GM12864 (cell line): ENCODE measurements at regions not wholly inside any gene's neighbourhood (a gene's known extent, or its start where the extent isn't known, plus 50 kb on each side); places are given as distances from the start of the nearest gene placed in this dataset.
"Not testable (repeated sequence)": the region's sequence is repeated elsewhere in the genome, so short reads cannot be mapped to it uniquely, and the experiment has no call there.

ENCODE experiments used
- DNase-seq: peaks from one replicate; pipeline ENCODE4 v3.0.0-alpha.2; 2011; ENCODE audit warnings: low read depth
- H3K4me3 ChIP-seq: 2 replicates; pipeline ENCODE4 v1.5.1; 2011; ENCODE audit warnings: mild to moderate bottlenecking, low read depth, low read length, control low read depth
- TF ChIP-seq, protein P1 (sequence below): IDR thresholded peaks from 2 replicates; pipeline ENCODE4 v1.5.1; 2011; ENCODE audit warnings: low read depth, mild to moderate bottlenecking, moderate library complexity, low read length, control low read depth, inconsistent platforms; ENCODE audit errors: missing control alignments

DNA sequence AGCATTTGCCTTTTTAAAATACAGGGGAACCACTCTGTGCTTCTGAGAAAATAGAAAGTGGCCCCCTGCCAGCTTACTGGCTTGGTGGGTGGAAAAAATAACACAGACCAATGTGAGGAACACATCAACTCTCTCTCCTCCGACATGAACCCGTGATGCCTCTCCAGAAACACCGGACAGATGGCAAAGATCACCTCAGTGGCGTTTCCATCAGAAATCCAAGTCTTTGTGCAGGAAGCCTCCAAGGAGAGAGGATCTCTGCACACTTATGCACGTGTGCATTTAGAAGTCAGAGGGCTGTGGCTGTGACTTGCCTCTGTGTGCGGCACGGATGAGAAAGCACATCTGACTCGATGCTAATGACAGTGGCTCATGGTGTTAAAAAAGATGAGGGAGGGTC lies 112.3 kb upstream of the KLF12 start:
- no peak overlapping the region for H3K4me3 ChIP-seq
- no peak for DNase-seq
- TF ChIP-seq, protein P1, sequence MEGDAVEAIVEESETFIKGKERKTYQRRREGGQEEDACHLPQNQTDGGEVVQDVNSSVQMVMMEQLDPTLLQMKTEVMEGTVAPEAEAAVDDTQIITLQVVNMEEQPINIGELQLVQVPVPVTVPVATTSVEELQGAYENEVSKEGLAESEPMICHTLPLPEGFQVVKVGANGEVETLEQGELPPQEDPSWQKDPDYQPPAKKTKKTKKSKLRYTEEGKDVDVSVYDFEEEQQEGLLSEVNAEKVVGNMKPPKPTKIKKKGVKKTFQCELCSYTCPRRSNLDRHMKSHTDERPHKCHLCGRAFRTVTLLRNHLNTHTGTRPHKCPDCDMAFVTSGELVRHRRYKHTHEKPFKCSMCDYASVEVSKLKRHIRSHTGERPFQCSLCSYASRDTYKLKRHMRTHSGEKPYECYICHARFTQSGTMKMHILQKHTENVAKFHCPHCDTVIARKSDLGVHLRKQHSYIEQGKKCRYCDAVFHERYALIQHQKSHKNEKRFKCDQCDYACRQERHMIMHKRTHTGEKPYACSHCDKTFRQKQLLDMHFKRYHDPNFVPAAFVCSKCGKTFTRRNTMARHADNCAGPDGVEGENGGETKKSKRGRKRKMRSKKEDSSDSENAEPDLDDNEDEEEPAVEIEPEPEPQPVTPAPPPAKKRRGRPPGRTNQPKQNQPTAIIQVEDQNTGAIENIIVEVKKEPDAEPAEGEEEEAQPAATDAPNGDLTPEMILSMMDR: no peak

DNA sequence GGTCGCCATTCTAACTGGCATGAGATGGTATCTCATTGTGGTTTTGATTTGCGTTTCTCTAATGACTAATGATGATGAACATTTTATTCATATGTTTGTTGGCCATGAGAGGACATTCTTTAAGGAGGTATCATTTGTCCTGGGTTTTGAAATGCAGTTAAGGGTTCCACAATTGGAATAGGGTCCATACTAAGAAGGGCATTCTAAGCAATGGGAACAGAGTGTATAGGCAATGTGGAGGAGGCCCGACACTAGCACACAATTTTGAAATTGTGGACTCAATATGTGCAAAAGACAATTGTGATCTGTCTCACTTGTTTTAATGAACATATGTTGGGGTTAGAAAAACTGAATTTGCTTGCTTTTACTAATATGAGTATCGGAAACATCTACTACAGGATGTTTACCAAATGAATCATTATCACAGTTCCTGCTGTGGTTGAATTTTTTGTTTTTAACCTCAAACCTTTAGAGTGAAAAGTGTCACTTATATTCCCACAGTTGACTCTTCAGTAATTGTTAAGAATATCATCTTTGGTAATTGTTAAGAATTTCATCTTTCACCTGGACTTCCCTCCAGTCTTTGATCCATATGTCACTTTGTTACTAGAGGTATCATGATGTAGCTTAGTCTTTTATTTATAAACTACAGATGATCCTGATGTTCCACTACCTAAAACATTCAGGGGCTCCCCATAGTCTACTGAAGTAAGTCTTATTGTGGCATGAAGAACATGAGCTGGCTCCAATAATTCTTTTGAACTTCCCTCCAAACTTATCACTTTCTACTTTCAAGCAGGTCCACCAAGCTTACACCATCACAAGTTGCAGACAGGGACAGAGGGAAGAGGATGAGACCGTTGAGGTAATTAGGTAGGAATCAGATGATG lies 109.7 kb upstream of the KLF12 start:
- no peak overlapping the region for H3K4me3 ChIP-seq
- TF ChIP-seq, protein P1: no peak
- no peak for DNase-seq

DNA sequence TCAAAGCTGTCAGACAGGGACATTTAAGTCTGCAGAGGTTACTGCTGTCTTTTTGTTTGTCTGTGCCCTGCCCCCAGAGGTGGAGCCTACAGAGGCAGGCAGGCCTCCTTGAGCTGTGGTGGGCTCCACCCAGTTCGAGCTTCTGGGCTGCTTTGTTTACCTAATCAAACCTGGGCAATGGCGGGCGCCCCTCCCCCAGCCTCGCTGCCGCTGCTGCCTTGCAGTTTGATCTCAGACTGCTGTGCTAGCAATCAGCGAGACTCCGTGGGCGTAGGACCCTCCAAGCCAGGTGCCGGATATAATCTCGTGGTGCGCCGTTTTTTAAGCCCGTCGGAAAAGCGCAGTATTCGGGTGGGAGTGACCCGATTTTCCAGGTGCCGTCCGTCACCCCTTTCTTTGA lies 107.1 kb upstream of the KLF12 start:
- H3K4me3 ChIP-seq, DNase-seq: not testable (repeated sequence)

DNA sequence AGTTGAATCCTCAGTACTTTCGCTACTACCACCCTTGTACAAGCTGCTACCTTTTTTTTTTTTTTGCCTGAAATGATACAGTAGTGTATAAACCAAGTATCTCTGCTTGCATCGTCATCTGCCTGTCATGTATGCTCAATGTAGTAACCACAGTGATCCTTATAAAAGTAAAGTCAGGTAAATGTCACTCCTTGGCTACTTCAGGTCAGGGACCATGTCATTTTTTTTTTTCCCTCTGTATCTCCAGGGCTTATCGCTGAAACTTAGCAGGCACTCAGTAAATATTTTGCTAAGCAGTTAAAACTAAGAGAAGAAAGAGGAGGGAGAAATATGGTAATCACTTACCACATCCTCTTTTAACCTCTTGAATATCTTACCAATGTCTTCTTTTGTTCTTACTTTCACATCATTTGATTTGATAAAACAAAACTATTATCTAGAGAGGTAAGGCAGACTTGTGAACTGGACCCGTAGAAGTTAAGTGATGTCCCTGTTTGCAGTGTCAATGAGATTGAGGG lies 96.8 kb upstream of the KLF12 start:
- no peak overlapping the region for H3K4me3 ChIP-seq
- DNase-seq: no peak
- TF ChIP-seq, protein P1: no peak

DNA sequence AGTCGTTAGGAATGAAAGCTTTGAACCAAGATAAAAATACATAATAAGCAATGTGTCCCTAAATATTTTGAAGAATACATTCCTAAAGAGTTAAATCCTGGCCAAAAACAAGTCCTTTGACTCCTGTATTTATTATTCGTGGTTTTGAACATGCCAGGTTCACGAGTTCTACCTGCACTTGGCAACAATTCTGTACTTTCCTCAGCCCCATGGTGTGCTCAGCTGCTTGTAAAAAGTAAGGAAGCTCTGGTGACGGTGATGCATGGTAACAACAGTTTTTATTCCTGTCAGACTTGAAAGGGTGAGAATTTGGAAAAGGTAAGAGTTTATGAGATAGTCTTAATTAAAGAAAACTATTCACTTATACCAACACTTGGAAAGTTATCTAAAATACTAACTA lies 95.0 kb upstream of the KLF12 start:
- TF ChIP-seq, protein P1: no peak
- DNase-seq: no peak
- no peak overlapping the region for H3K4me3 ChIP-seq

DNA sequence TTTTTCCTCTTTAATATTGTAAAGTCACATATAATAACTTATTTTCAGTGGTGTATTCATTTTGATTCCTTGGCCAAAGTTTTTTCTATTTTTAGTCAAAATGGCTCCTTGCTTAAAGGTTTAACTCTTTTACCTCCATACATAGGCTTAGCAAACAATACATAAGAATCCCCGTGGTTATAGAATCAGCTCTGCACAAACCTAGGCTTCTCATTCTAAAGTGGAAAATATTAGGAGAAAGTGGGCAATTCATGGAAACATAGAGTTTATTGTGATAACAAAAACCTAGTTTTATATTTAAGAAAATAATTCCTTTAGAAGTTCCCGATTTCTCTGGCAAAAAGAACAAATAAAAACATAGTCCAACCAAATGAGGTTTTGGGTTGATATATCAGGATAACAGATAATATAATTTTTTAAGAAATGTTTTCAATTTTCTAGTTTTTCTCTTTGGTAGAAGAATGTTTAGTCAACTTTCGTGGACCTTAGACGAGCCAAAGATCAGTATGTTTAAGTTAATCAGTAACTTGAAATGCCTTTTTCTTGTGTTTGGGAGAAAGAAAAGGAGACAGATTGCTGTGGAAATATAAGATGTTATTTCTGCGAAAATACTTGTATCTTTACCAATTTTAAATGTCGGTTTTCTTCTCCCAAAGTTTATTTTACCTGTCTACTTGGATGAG lies 93.4 kb upstream of the KLF12 start:
- H3K4me3 ChIP-seq: no peak overlapping the region
- DNase-seq: no peak
- TF ChIP-seq, protein P1: no peak

DNA sequence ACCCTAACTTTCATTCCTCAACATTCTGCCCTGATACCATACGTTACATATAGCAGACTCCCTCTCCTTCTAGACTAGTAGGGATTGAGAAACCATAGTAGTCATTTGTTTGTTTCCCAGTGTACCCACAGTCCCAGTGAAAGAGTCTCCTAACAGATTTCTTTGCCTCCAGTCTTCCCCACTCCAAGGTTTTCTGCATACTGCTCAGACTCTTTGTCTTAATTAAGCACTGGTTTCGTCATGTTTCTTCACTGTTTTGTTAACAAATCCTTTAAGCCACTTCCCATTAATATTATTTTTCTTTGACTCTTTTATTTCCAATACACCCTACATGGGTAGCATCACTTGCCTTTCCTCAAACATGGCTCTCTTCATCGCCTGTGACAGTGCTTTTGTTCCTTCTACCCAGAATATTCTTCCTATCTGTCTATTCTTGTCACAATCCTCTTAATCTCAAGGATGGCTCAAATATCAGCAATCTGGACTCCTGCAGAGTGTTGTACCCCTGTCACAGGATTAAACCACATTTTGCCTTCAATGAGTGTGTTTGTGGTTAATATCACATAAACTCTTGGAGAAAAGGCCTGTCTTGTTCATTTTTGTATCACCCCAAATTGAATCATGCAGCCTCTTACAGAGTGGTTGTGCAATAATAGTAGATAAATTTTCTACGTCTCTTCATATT lies 92.7 kb upstream of the KLF12 start:
- no peak overlapping the region for H3K4me3 ChIP-seq
- TF ChIP-seq, protein P1: no peak
- no peak for DNase-seq
